ENCODE measurements at regions not wholly inside any gene's neighbourhood (a gene's known extent, or its start where the extent isn't known, plus 50 kb on each side); places are given as distances from the start of the nearest gene placed in this dataset.

DNA sequence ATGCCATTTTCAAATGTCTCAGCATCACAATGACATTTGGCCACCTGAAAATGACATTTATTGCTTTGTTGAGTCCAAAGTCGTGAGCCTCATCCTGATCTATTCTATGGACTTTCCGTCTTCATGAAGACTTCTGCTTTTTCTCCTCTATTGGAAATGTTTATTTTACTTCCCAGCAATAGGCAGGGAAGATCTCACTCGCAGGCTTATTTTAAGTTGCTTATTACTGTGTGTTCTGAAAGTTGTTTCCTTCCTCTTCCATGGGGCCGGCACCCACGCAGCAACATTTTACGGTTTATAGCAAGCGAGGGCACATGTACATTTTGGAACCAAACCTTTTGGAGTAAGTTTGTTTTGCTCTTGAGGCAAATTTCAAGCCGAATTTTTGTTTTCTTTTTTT lies 221.0 kb upstream of the KLF6 start:
- Histone ChIP-seq H3K9ac (ENCODE audit: low read depth, low read length) (no peak overlapping the region), H3K27ac (ENCODE audit: low read length) (no peak overlapping the region), H3K4me3 (ENCODE audit: low read depth in 1 of 2, low read length in 2 of 2) (no peak overlapping the region), H3K79me2 (ENCODE audit: insufficient read depth, low read length) (no peaks in the 10 kb centered on the region), H3K9me3 (ENCODE audit: insufficient read depth, low read length, severe bottlenecking) (no peaks in the 10 kb centered on the region), H3K4me1 (ENCODE audit: insufficient read depth, low read length) (no peaks in the 10 kb centered on the region), H3K36me3 (ENCODE audit: insufficient read depth, low read length) (no peaks in the 10 kb centered on the region), H3K27me3 (ENCODE audit: insufficient read depth, low read length, poor library complexity) (no peaks in the 10 kb centered on the region), H2AFZ (ENCODE audit: low read depth, low read length) (no peak overlapping the region), H3K4me2 (ENCODE audit: insufficient read depth, low read length) (no peak overlapping the region), H4K20me1 (ENCODE audit: insufficient read depth, low read length) (no peaks in the 10 kb centered on the region)
- no peak for DNase-seq
- TF ChIP-seq, protein P1, sequence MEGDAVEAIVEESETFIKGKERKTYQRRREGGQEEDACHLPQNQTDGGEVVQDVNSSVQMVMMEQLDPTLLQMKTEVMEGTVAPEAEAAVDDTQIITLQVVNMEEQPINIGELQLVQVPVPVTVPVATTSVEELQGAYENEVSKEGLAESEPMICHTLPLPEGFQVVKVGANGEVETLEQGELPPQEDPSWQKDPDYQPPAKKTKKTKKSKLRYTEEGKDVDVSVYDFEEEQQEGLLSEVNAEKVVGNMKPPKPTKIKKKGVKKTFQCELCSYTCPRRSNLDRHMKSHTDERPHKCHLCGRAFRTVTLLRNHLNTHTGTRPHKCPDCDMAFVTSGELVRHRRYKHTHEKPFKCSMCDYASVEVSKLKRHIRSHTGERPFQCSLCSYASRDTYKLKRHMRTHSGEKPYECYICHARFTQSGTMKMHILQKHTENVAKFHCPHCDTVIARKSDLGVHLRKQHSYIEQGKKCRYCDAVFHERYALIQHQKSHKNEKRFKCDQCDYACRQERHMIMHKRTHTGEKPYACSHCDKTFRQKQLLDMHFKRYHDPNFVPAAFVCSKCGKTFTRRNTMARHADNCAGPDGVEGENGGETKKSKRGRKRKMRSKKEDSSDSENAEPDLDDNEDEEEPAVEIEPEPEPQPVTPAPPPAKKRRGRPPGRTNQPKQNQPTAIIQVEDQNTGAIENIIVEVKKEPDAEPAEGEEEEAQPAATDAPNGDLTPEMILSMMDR (IDR thresholded peaks at IDR 0.05; ENCODE audit: borderline replicate concordance, extremely low read depth, low read length, poor library complexity, severe bottlenecking): no peak
- no peak for TF ChIP-seq EZH2 (IDR thresholded peaks at IDR 0.05; ENCODE audit: borderline replicate concordance, low read depth, low read length, severe bottlenecking)
- ATAC-seq (ENCODE audit: insufficient read depth, low read depth): no peak

DNA sequence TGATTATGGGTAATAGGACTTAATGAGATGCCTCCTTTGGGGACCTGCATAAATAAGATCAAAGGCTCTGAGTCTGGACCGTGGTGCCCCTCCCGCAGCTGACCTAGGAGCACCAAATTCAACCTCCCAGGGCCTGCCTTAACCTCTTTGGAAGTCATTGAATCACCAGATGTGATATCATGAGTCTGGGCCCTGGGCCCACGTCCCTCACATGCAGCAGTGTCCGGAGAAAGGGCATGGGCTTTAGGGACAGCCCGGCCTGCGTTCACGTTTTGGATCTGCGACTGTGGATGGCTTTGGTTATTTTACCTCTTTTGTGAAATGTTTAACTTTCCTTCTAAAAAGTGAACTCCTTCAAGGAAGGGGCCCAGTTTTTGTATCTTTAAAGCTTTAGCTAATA lies 220.0 kb upstream of the KLF6 start:
- Histone ChIP-seq H3K36me3 (ENCODE audit: insufficient read depth, low read length) (no peaks in the 10 kb centered on the region), H3K27ac (ENCODE audit: low read length) (no peak overlapping the region), H3K9me3 (ENCODE audit: insufficient read depth, low read length, severe bottlenecking) (no peaks in the 10 kb centered on the region), H3K4me1 (ENCODE audit: insufficient read depth, low read length) (no peaks in the 10 kb centered on the region), H3K79me2 (ENCODE audit: insufficient read depth, low read length) (no peaks in the 10 kb centered on the region), H4K20me1 (ENCODE audit: insufficient read depth, low read length) (no peaks in the 10 kb centered on the region), H3K9ac (ENCODE audit: low read depth, low read length) (no peak overlapping the region), H2AFZ (ENCODE audit: low read depth, low read length) (no peak overlapping the region), H3K27me3 (ENCODE audit: insufficient read depth, low read length, poor library complexity) (no peaks in the 10 kb centered on the region), H3K4me2 (ENCODE audit: insufficient read depth, low read length) (no peak overlapping the region), H3K4me3 (ENCODE audit: low read depth in 1 of 2, low read length in 2 of 2) (no peak overlapping the region)
- DNase-seq: no peak
- no peak for ATAC-seq (ENCODE audit: insufficient read depth, low read depth)
- TF ChIP-seq EZH2 (IDR thresholded peaks at IDR 0.05; ENCODE audit: borderline replicate concordance, low read depth, low read length, severe bottlenecking): no peak
- TF ChIP-seq, protein P1 (IDR thresholded peaks at IDR 0.05; ENCODE audit: borderline replicate concordance, extremely low read depth, low read length, poor library complexity, severe bottlenecking): no peak

DNA sequence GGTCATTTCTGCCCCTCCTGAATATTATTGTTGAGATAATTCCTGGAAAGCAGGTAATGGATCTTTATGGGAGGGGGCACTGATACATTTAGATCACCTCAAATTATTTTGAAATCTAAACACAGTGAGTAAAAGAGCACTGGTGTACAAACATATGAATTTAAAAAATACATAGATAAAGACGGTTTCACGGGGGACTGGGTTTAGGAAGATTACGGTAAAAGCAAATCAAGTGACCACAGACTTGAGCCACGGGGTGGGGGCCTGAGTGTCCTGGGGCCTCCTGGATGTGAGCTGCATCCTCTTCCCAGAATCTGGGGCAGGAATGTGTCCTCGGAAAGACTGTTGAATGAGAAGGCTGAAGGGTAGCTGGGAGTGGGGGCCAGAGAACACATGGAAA lies 219.1 kb upstream of the KLF6 start:
- Histone ChIP-seq H3K4me1 (ENCODE audit: insufficient read depth, low read length) (no peaks in the 10 kb centered on the region), H3K27ac (ENCODE audit: low read length) (no peak overlapping the region), H3K4me3 (ENCODE audit: low read depth in 1 of 2, low read length in 2 of 2) (no peak overlapping the region), H2AFZ (ENCODE audit: low read depth, low read length) (no peak overlapping the region), H3K27me3 (ENCODE audit: insufficient read depth, low read length, poor library complexity) (no peaks in the 10 kb centered on the region), H3K9me3 (ENCODE audit: insufficient read depth, low read length, severe bottlenecking) (peaks cover 2% of the 10 kb centered on the region), H3K9ac (ENCODE audit: low read depth, low read length) (no peak overlapping the region), H3K79me2 (ENCODE audit: insufficient read depth, low read length) (no peaks in the 10 kb centered on the region), H3K4me2 (ENCODE audit: insufficient read depth, low read length) (no peak overlapping the region), H3K36me3 (ENCODE audit: insufficient read depth, low read length) (no peaks in the 10 kb centered on the region), H4K20me1 (ENCODE audit: insufficient read depth, low read length) (no peaks in the 10 kb centered on the region)
- TF ChIP-seq, protein P1 (IDR thresholded peaks at IDR 0.05; ENCODE audit: borderline replicate concordance, extremely low read depth, low read length, poor library complexity, severe bottlenecking): no peak
- TF ChIP-seq EZH2 (IDR thresholded peaks at IDR 0.05; ENCODE audit: borderline replicate concordance, low read depth, low read length, severe bottlenecking): no peak
- DNase-seq (no peak), ATAC-seq (ENCODE audit: insufficient read depth, low read depth) (no peak)

Data from DND-41 (cell line).